Smooth muscle cell (in vitro differentiated cells): ENCODE measurements at regions not wholly inside any gene's neighbourhood (a gene's known extent, or its start where the extent isn't known, plus 50 kb on each side); places are given as distances from the start of the nearest gene placed in this dataset.

Experiments
- DNase-seq: peaks from one replicate; lab custom pipeline; 2025; ENCODE audit not compliant: unreplicated experiment; lab: John Stamatoyannopoulos, UW
- H2AFZ ChIP-seq: fragments of 200-600 bp; sonication (generic); 2 replicates; pipeline ENCODE4 v1.6.0; 2016; ENCODE audit warnings: antibody characterized with exemption, low read depth, mild to moderate bottlenecking
- H3F3A ChIP-seq: fragments of 200-600 bp; sonication (generic); 2 replicates; pipeline ENCODE4 v1.6.0; 2017; ENCODE audit warnings: antibody characterized with exemption, low read depth
- H3K27ac ChIP-seq: fragments of 200-600 bp; sonication (generic); 2 replicates; pipeline ENCODE4 v1.5.1; 2016; ENCODE audit warnings: low read depth, mild to moderate bottlenecking
- H3K27me3 ChIP-seq: fragments of 200-600 bp; sonication (generic); 2 replicates; pipeline ENCODE4 v1.6.1; 2016; ENCODE audit warnings: low read depth, mild to moderate bottlenecking
- H3K36me3 ChIP-seq: fragments of 200-600 bp; sonication (generic); 2 replicates; pipeline ENCODE4 v1.5.1; 2016; ENCODE audit warnings: low read depth
- H3K4me1 ChIP-seq: fragments of 200-600 bp; sonication (generic); 2 replicates; pipeline ENCODE4 v1.5.1; 2016; ENCODE audit warnings: low read depth
- H3K4me2 ChIP-seq: fragments of 200-600 bp; sonication (generic); 2 replicates; pipeline ENCODE4 v1.6.0; 2016; ENCODE audit warnings: mild to moderate bottlenecking
- H3K4me3 ChIP-seq: fragments of 200-600 bp; sonication (generic); 2 replicates; pipeline ENCODE4 v1.5.1; 2016; ENCODE audit warnings: mild to moderate bottlenecking
- H3K79me2 ChIP-seq: fragments of 200-600 bp; sonication (generic); 2 replicates; pipeline ENCODE4 v1.6.0; 2016; ENCODE audit warnings: low read depth, mild to moderate bottlenecking
- H3K9ac ChIP-seq: fragments of 200-600 bp; sonication (generic); 2 replicates; pipeline ENCODE4 v1.6.0; 2016; ENCODE audit warnings: low read depth
- H3K9me3 ChIP-seq: fragments of 200-600 bp; sonication (generic); replicated peaks from 2 replicates; pipeline ENCODE4 v1.5.1; 2016; ENCODE audit warnings: low read depth
- H4K20me1 ChIP-seq: fragments of 200-600 bp; sonication (generic); 2 replicates; pipeline ENCODE4 v1.6.0; 2016; ENCODE audit warnings: low read depth
- CTCF ChIP-seq: fragments of 200-600 bp; sonication (generic); IDR thresholded peaks from 2 replicates; pipeline ENCODE4 v1.5.1; 2017; ENCODE audit warnings: borderline replicate concordance, mild to moderate bottlenecking, antibody characterized with exemption; ENCODE audit not compliant: insufficient read depth, poor library complexity, severe bottlenecking
- WGBS: methylation state at CpG from one replicate; pipeline ENCODE4 v1.1.7; 2016; ENCODE audit warnings: low lambda C conversion rate; 5-methylcytosine and 5-hydroxymethylcytosine counted together

GRCh38 chr6:84489598-84489997, 262.2 kb upstream of the CEP162 start:
- Histone ChIP-seq H4K20me1 (no peaks in the 10 kb centered on the region), H3F3A (no peaks in the 10 kb centered on the region), H3K4me3 (no peak overlapping the region), H2AFZ (no peak overlapping the region), H3K9me3 (no peaks in the 10 kb centered on the region), H3K27me3 (no peaks in the 10 kb centered on the region), H3K4me1 (no peaks in the 10 kb centered on the region), H3K79me2 (no peaks in the 10 kb centered on the region), H3K27ac (no peak overlapping the region), H3K4me2 (no peak overlapping the region), H3K9ac (no peak overlapping the region), H3K36me3 (no peaks in the 10 kb centered on the region)
- no peak for DNase-seq
- WGBS: 85% methylated on average over 1 of the region's 1 CpG
- TF ChIP-seq CTCF: no peak

DNA sequence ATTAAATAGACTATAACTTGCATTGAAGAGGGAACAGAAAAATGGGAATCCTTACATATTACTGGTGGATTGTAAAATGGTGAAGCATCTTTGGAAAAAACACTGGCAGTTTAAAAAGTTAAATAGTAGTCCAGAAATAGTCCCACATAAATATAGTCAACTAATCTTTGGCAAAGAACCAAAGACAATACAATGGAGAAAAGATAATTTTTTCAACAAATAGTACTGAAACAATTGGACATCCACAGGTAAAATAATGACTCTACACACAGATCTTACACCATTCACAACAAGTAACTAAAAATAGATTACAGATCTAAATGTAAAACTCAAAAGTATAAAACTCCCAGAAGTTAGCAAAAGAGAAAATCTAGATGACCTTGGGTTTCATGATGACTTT, 259.1 kb upstream of the CEP162 start:
- Histone ChIP-seq H4K20me1 (no peaks in the 10 kb centered on the region), H3K27me3 (no peaks in the 10 kb centered on the region), H3K27ac (no peak overlapping the region), H3F3A (no peaks in the 10 kb centered on the region), H3K9ac (no peak overlapping the region), H3K4me2 (no peak overlapping the region), H3K36me3 (no peaks in the 10 kb centered on the region), H2AFZ (no peak overlapping the region), H3K79me2 (no peaks in the 10 kb centered on the region), H3K4me1 (no peaks in the 10 kb centered on the region), H3K4me3 (no peak overlapping the region), H3K9me3 (peaks cover 4% of the 10 kb centered on the region)
- DNase-seq: no peak
- TF ChIP-seq CTCF: no peak

DNA sequence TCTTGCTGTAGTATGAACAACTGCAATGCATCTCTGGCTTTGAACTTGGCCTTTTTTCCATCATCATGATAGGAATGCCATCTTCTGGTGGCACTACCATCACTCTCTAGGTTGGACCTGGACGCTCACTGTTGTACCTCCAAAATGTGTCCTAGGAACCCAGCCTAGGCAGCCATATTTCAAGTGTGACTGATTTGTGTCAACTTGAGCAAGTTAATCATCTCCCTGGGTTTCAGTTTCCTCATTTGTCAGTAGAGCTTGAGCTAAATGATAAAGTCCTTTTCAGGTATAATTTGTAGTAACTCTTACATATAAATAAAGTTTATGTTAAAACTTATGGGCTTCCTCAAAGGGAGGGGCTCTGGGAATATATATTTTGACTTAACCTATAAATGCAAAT, 241.7 kb upstream of the CEP162 start:
- H2AFZ ChIP-seq: no peak overlapping the region
- no peak overlapping the region for H3K4me3 ChIP-seq
- H3K79me2 ChIP-seq: no peaks in the 10 kb centered on the region
- DNase-seq: no peak
- peaks cover 4% of the 10 kb centered on the region for H3K4me1 ChIP-seq
- H3K9ac ChIP-seq: no peak overlapping the region
- WGBS: 92% methylated on average over 1 of the region's 1 CpG
- no peak overlapping the region for H3K27ac ChIP-seq
- no peaks in the 10 kb centered on the region for H4K20me1 ChIP-seq
- H3K9me3 ChIP-seq: no peaks in the 10 kb centered on the region
- H3F3A ChIP-seq: no peaks in the 10 kb centered on the region
- no peaks in the 10 kb centered on the region for H3K27me3 ChIP-seq
- no peaks in the 10 kb centered on the region for H3K36me3 ChIP-seq
- H3K4me2 ChIP-seq: no peak overlapping the region
- TF ChIP-seq CTCF: no peak

GRCh38 chr6:84467296-84467695, 239.9 kb upstream of the CEP162 start:
- H3K4me2 ChIP-seq: no peak overlapping the region
- no peaks in the 10 kb centered on the region for H3K27me3 ChIP-seq
- H3K4me1 ChIP-seq: peaks cover 4% of the 10 kb centered on the region
- no peaks in the 10 kb centered on the region for H3K9me3 ChIP-seq
- H4K20me1 ChIP-seq: no peaks in the 10 kb centered on the region
- H3K27ac ChIP-seq: no peak overlapping the region
- no peaks in the 10 kb centered on the region for H3K36me3 ChIP-seq
- DNase-seq: no peak
- no peak for TF ChIP-seq CTCF
- H3K4me3 ChIP-seq: no peak overlapping the region
- H3F3A ChIP-seq: no peaks in the 10 kb centered on the region
- H3K9ac ChIP-seq: no peak overlapping the region
- H3K79me2 ChIP-seq: no peaks in the 10 kb centered on the region
- H2AFZ ChIP-seq: no peak overlapping the region
